ENCODE measurements at regions not wholly inside any gene's neighbourhood (a gene's known extent, or its start where the extent isn't known, plus 50 kb on each side); places are given as distances from the start of the nearest gene placed in this dataset.
A peak's percentile ranks its signal among the peaks of the same experiment; 100 is the strongest.
"Not testable (repeated sequence)": the region's sequence is repeated elsewhere in the genome, so short reads cannot be mapped to it uniquely, and the experiment has no call there.

DNA sequence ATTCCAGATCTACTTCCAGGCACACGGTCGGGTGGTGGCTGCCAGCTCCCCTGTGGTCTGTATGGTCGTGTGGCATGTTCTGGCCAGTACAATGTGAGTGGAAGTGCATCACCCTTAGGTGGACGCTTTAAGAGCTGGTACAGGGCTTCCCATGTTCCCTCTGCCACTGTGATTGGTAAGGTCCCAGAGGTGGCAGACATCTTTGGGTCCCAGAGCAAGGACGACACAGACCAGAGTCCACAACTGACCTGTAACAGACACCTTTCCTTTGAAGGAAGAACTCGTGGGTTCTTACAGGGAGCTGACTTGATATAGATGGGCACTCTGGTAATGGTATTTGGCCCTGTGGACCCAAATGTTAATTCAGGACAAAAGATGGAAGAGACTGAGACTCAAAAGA, 90.0 kb upstream of the GDNF start:
- no peaks in the 10 kb centered on the region for H3K9me3 ChIP-seq (replicated peaks; ENCODE audit: control insufficient read depth, low read depth, low read length)
- no peaks in the 10 kb centered on the region for H3K27me3 ChIP-seq (ENCODE audit: control insufficient read depth, insufficient read depth, low read length)
- WGBS (ENCODE audit: insufficient coverage), result 86% methylated on average over 4 of the region's 6 CpGs

DNA sequence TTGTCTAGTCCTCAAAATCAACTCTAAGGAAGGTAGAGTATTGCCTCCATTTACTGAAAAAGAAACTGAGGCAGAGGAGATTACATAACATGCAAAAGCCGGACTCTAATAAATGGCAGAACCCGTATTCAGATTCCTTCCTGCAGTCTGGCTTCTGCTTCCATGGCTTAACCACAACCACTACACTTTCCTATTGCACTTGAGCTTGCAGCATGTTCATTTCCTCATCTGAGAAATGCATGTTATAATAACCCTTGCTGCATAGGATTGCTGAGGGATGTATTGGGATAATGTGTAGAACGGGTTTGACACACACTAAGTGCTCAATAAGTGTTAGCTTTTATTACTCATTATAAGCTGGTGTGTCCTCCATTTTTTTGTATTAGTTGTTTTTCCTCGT, 87.9 kb upstream of the GDNF start:
- not testable (repeated sequence) for H3K27ac ChIP-seq (ENCODE audit: low read length); DNase-seq; H3K4me3 ChIP-seq (ENCODE audit: low read length); H3K36me3 ChIP-seq (ENCODE audit: control insufficient read depth, insufficient read depth, low read length); H3K9me3 ChIP-seq (replicated peaks; ENCODE audit: control insufficient read depth, low read depth, low read length); H3K4me1 ChIP-seq (ENCODE audit: control insufficient read depth, insufficient read depth, low read length); H3K27me3 ChIP-seq (ENCODE audit: control insufficient read depth, insufficient read depth, low read length)
- WGBS (ENCODE audit: insufficient coverage), result no CpG with 5 or more reads among the region's 4 CpGs

More for the DNA sequence above, 90.0 kb upstream of the GDNF start:
- H3K27ac ChIP-seq (ENCODE audit: low read length), result no peak overlapping the region
- no peaks in the 10 kb centered on the region for H3K4me1 ChIP-seq (ENCODE audit: control insufficient read depth, insufficient read depth, low read length)
- no peak overlapping the region for H3K4me3 ChIP-seq (ENCODE audit: low read length)
- H3K36me3 ChIP-seq (ENCODE audit: control insufficient read depth, insufficient read depth, low read length), result no peaks in the 10 kb centered on the region
- DNase-seq, result no peak

DNA sequence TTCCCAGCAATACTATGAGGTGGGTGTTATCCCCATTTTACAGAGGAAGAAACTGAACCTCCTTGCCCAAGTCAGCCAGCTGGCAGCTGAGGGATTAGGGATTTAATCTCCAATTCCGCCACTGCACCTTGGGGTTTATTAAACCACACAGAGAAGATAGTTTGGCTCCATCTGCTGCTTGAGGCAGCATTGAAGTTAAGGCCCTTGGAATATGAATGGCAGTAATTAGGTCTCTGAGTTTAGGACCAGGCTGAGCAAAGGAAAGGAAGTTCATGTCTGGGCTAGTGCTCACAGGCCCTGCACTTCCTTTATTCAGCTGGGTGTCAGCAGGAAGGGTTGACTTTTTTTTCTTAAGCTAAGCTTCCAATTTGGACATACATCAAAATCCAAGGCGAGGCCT, 86.9 kb upstream of the GDNF start:
- whole genome bisulfite sequencing (ENCODE audit: insufficient coverage), result no CpG with 5 or more reads among the region's 2 CpGs
- H3K4me3 ChIP-seq (ENCODE audit: low read length), result no peak overlapping the region
- no peak for DNase-seq
- H3K27me3 ChIP-seq (ENCODE audit: control insufficient read depth, insufficient read depth, low read length), result no peaks in the 10 kb centered on the region
- no peaks in the 10 kb centered on the region for H3K9me3 ChIP-seq (replicated peaks; ENCODE audit: control insufficient read depth, low read depth, low read length)
- H3K4me1 ChIP-seq (ENCODE audit: control insufficient read depth, insufficient read depth, low read length), result no peaks in the 10 kb centered on the region
- H3K27ac ChIP-seq (ENCODE audit: low read length), result no peak overlapping the region
- no peaks in the 10 kb centered on the region for H3K36me3 ChIP-seq (ENCODE audit: control insufficient read depth, insufficient read depth, low read length)

DNA sequence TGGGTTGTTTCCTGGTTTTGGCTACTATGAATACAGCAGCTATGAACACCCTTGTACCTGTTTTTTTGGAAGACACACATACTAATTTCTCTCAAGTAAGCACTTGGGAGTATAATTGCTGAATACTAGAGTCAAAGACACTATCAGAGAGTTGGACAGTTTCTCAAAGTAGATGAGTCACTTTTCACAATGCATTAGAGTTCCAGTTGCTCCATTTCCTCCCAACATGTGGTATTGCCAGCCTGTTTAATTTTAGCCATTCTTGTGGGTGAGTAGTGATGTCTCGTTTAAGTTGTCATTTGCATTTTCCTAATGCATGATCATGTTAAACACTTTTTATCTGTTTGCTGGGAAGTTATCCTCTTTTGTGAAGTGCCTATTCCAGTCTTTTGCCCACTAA, 81.6 kb upstream of the GDNF start:
- Histone ChIP-seq H3K9me3 (replicated peaks; ENCODE audit: control insufficient read depth, low read depth, low read length) (no peaks in the 10 kb centered on the region), H3K27me3 (ENCODE audit: control insufficient read depth, insufficient read depth, low read length) (no peaks in the 10 kb centered on the region), H3K36me3 (ENCODE audit: control insufficient read depth, insufficient read depth, low read length) (no peaks in the 10 kb centered on the region), H3K4me1 (ENCODE audit: control insufficient read depth, insufficient read depth, low read length) (no peaks in the 10 kb centered on the region), H3K27ac (ENCODE audit: low read length) (no peak overlapping the region), H3K4me3 (ENCODE audit: low read length) (no peak overlapping the region)
- no CpG with 5 or more reads among the region's 1 CpG for WGBS (ENCODE audit: insufficient coverage)
- no peak for DNase-seq

DNA sequence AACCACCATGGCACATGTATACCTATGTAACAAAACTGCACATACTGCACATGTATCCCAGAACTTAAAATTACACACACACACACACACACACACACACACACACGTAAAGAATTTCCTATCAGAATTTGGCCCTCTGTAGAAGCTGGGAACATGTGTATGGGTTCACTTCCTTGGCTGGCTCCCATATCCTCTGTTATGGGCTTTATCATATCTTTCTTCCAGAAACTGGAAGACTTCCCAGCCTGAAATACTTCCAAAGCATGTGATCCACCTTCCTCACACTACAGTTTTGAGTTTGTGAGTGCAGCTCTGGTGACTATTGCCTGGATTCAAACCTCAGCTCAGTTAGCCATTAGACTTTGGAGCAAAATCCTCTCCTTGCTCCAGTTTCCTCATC, 78.6 kb upstream of the GDNF start:
- Histone ChIP-seq H3K9me3 (replicated peaks; ENCODE audit: control insufficient read depth, low read depth, low read length) (no peaks in the 10 kb centered on the region), H3K27ac (ENCODE audit: low read length) (no peak overlapping the region), H3K4me3 (ENCODE audit: low read length) (no peak overlapping the region), H3K27me3 (ENCODE audit: control insufficient read depth, insufficient read depth, low read length) (no peaks in the 10 kb centered on the region), H3K36me3 (ENCODE audit: control insufficient read depth, insufficient read depth, low read length) (no peaks in the 10 kb centered on the region), H3K4me1 (ENCODE audit: control insufficient read depth, insufficient read depth, low read length) (no peaks in the 10 kb centered on the region)
- peak; percentile 36 for DNase-seq
- WGBS (ENCODE audit: insufficient coverage), result no CpG with 5 or more reads among the region's 1 CpG

DNA sequence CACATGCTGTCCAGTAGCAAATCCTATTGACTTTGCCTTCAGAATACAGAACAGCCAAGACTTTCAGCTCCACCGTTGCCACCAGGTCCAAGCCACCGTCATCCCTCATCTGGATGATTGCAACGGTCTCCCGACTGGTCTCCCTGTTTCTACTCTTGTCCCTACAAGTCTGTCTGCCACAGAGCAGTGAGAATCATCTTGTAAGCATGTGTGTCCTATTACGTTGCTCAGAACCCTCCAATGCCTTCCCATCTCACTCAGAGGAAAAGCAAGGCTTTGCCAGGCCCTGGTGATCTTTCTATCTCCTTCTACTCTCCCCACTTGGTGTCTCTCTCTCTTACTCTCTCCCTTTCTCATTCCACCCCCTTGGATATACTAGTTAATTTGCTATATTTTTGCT, 76.7 kb upstream of the GDNF start:
- no peak overlapping the region for H3K4me3 ChIP-seq (ENCODE audit: low read length)
- DNase-seq, result no peak
- H3K4me1 ChIP-seq (ENCODE audit: control insufficient read depth, insufficient read depth, low read length), result no peaks in the 10 kb centered on the region
- no peaks in the 10 kb centered on the region for H3K9me3 ChIP-seq (replicated peaks; ENCODE audit: control insufficient read depth, low read depth, low read length)
- no peaks in the 10 kb centered on the region for H3K27me3 ChIP-seq (ENCODE audit: control insufficient read depth, insufficient read depth, low read length)
- 87% methylated on average over 3 of the region's 5 CpGs for WGBS (ENCODE audit: insufficient coverage)
- no peaks in the 10 kb centered on the region for H3K36me3 ChIP-seq (ENCODE audit: control insufficient read depth, insufficient read depth, low read length)
- H3K27ac ChIP-seq (ENCODE audit: low read length), result no peak overlapping the region

DNA sequence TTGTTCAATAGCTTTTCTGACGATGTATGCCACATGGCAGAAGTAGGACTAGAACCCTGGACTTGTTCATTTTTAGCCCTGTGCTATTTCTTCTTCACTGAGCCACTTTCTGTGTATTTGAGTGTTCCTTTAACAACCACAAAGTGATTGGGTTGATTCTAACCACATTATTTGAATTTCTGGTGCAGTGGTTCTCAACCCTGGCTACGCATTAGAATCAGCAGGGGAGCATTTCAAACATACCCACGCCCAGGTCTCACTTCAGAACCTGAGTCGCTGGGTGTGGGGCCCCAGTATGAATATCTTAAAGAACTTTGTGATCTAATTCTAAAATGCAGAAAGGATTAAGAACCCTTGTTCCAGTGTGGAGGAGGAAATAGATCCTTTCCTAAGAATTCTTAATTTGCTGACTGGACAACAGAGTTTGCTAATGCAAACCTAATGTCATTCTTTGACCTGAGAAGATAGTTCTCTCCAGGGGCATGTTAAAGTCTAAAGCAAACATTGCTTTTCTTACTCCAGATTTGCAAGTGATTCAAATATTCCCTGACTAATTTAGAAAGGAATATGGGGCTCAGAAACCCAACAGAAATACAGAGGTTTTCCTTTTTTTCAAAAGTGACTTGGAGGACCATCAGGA, 75.4 kb upstream of the GDNF start:
- Histone ChIP-seq H3K4me1 (ENCODE audit: control insufficient read depth, insufficient read depth, low read length) (no peaks in the 10 kb centered on the region), H3K36me3 (ENCODE audit: control insufficient read depth, insufficient read depth, low read length) (no peaks in the 10 kb centered on the region), H3K27ac (ENCODE audit: low read length) (no peak overlapping the region), H3K27me3 (ENCODE audit: control insufficient read depth, insufficient read depth, low read length) (no peaks in the 10 kb centered on the region), H3K9me3 (replicated peaks; ENCODE audit: control insufficient read depth, low read depth, low read length) (no peaks in the 10 kb centered on the region), H3K4me3 (ENCODE audit: low read length) (no peak overlapping the region)
- WGBS (ENCODE audit: insufficient coverage), result no CpG with 5 or more reads among the region's 4 CpGs
- DNase-seq, result no peak

DNA sequence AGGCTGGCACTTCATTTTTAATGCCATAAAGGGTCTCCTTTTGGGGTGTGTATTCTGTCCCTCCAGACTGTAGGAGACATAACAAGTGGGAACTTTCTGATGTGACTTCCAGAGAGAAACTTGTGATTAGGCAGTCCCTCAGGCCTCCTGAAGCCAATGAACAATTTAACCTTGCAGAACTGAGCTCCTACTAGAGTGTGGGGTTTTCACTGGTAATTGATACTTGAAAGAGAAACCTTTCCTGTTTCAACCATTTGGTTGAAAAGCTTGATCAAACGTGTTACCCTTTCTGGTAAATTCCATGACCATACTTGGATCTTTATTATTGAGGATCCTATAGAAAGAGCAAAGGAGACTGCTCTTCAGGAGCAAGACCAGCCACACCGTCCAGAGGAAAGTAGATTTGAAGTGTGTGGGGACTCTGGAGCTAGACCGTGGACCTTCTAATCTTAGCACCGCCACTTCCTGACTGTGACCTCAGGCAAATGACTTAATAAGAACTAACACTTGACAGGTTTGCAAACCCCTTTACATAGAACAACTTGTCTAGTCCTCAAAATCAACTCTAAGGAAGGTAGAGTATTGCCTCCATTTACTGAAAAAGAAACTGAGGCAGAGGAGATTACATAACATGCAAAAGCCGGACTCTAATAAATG, 69.9 kb upstream of the GDNF start:
- H3K9me3 ChIP-seq (replicated peaks; ENCODE audit: control insufficient read depth, low read depth, low read length); H3K36me3 ChIP-seq (ENCODE audit: control insufficient read depth, insufficient read depth, low read length); H3K27ac ChIP-seq (ENCODE audit: low read length); H3K27me3 ChIP-seq (ENCODE audit: control insufficient read depth, insufficient read depth, low read length); DNase-seq; H3K4me1 ChIP-seq (ENCODE audit: control insufficient read depth, insufficient read depth, low read length); H3K4me3 ChIP-seq (ENCODE audit: low read length): not testable (repeated sequence)
- WGBS (ENCODE audit: insufficient coverage), result no CpG with 5 or more reads among the region's 5 CpGs

DNA sequence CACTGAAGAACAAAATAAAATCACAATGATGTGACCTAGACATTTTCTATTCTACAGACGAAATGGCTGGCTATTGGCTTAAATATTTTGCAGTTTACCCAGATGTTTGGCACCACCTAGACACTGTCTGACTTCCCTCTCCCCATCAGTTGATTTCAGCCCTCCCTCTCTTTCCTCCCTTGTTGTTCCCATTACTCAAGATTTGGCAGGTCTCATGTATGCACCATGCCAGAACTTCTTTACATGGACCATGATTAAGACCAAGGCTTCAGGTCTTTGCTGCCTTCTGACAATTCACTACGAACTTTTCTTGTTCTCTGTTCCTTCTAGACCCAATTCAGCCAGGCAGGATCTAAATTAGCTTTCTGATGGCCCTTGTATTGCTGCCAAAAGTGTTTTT, 66.6 kb upstream of the GDNF start:
- H3K27me3 ChIP-seq (ENCODE audit: control insufficient read depth, insufficient read depth, low read length), result no peaks in the 10 kb centered on the region
- H3K4me1 ChIP-seq (ENCODE audit: control insufficient read depth, insufficient read depth, low read length), result no peaks in the 10 kb centered on the region
- no peak for DNase-seq
- H3K9me3 ChIP-seq (replicated peaks; ENCODE audit: control insufficient read depth, low read depth, low read length), result no peaks in the 10 kb centered on the region
- H3K4me3 ChIP-seq (ENCODE audit: low read length), result no peak overlapping the region
- WGBS (ENCODE audit: insufficient coverage), result 42% methylated on average over 2 of the region's 2 CpGs
- H3K36me3 ChIP-seq (ENCODE audit: control insufficient read depth, insufficient read depth, low read length), result no peaks in the 10 kb centered on the region
- H3K27ac ChIP-seq (ENCODE audit: low read length), result no peak overlapping the region

DNA sequence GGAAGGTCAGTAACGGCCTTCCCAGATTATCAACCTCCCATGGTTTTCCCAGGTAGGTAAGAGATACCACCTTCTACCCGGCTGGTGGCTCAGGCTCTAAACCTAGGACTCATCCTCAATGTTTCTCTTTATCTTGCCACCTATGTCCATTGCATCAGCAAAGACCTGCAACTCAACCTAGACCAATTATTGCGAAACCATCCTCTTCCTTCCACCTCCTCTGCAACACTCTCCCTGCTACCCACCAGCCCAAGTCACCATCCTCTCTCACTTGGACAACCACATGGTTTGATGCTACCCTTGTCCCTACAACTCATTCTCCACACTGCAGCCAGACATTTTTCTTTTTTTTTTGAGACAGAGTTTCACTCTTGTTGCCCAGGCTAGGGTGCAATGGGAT, 65.4 kb upstream of the GDNF start:
- DNase-seq, result no peak
- Histone ChIP-seq H3K27me3 (ENCODE audit: control insufficient read depth, insufficient read depth, low read length) (no peaks in the 10 kb centered on the region), H3K4me3 (ENCODE audit: low read length) (no peak overlapping the region), H3K9me3 (replicated peaks; ENCODE audit: control insufficient read depth, low read depth, low read length) (no peaks in the 10 kb centered on the region), H3K36me3 (ENCODE audit: control insufficient read depth, insufficient read depth, low read length) (no peaks in the 10 kb centered on the region), H3K27ac (ENCODE audit: low read length) (no peak overlapping the region), H3K4me1 (ENCODE audit: control insufficient read depth, insufficient read depth, low read length) (no peaks in the 10 kb centered on the region)
- WGBS (ENCODE audit: insufficient coverage), result 88% methylated on average over 3 of the region's 3 CpGs

DNA sequence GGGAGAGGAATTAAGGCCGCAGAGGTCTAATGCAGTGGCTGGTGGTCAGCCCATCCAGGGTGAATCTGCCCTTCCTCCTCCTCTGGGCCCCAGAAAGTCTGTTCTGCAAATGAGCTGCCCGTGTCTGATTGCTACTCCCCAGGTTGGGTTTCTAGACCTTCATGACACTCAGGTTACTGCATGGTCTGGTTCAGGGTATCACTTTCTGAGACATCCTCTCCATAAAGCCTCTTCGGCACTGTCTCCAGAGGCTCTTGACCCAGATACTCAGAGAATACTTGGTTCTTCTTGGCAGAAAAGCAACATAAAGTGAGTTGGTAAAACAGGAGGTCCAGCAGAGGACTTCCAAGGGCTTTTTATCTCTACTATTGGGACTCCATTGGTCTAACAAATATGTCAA, 62.5 kb upstream of the GDNF start:
- no peaks in the 10 kb centered on the region for H3K27me3 ChIP-seq (ENCODE audit: control insufficient read depth, insufficient read depth, low read length)
- no peak overlapping the region for H3K27ac ChIP-seq (ENCODE audit: low read length)
- H3K4me1 ChIP-seq (ENCODE audit: control insufficient read depth, insufficient read depth, low read length), result no peaks in the 10 kb centered on the region
- H3K9me3 ChIP-seq (replicated peaks; ENCODE audit: control insufficient read depth, low read depth, low read length), result no peaks in the 10 kb centered on the region
- H3K4me3 ChIP-seq (ENCODE audit: low read length), result no peak overlapping the region
- DNase-seq, result no peak
- WGBS (ENCODE audit: insufficient coverage), result 60% methylated on average over 1 of the region's 3 CpGs
- no peaks in the 10 kb centered on the region for H3K36me3 ChIP-seq (ENCODE audit: control insufficient read depth, insufficient read depth, low read length)

Measured in muscle of leg (tissue), 3 donors.